Daoy (cell line): ENCODE measurements at regions not wholly inside any gene's neighbourhood (a gene's known extent, or its start where the extent isn't known, plus 50 kb on each side); places are given as distances from the start of the nearest gene placed in this dataset.

Experiments
- DNase-seq: peaks from one replicate; pipeline ENCODE4 v3.0.0-alpha.2; 2015; ENCODE audit warnings: low read depth

DNA sequence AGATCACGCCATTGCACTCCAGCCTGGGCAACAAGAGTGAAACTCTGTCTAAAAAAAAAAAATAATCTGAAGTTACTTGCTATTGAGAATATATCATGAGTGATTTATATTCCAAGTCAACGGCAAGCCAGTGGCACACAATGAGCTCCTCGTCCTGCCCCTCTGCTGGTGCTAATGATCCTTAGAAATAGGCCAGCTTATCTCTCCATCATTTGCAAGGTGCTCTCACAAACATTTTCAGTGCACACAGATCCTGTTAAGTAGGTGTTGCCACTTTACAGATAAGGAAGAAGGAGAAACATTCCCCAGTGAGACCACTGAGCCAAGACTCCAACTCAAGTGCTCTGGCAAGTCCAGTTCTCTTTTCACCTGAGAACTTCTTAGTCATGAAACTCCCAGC is 91.3 kb upstream of the GPR45 start:
- DNase-seq, result no peak

DNA sequence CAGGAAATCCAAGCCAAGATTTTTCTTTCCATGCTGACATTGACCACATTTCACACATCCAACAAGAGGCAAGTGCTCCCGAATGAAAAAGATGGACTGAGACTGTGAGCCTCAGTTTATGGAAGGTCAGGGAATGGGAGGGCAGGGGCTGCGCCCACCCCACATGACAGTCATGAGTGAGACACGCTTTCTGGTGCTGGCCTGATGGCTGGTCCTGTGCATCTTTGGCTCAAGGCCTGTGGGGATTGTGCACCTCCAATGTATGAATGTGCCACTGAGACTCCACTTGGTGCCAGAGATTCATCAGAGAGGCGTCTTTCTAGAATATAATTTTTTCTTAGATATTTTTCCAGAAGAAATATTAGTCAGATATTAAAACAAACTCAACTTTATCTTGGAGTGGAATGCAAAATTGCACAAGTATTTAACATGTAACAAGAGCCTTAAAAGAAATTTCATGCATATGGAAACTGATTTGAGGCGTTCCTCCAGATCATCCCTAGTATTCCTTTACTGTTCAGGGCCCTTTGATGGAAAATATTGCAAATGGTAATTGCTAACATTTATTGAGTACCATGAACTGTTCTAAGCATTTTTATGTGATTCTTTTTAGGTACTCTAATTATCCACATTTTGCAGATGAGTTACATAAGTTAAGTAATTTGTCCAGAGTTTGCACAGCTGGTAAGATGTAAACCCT is 87.3 kb upstream of the GPR45 start:
- no peak for DNase-seq

DNA sequence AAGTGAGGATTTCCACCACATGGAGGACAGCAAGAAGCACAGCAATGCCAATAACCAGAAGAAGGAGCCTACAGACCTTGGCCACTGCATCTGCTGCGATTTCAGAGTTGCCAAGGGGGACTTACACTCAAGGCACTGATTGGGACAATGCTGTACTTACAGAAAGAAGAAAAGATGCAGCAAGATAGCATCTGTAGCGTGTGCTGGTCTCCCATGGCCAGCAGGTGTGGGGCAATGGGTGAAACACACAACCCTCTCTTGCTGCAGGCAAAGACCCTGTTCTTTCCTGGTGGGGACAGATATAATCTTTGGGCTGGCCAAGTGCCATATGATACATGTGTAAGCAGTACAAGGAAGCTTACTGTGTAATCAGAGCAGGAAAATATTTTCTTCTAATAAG is 85.4 kb upstream of the GPR45 start:
- no peak for DNase-seq

DNA sequence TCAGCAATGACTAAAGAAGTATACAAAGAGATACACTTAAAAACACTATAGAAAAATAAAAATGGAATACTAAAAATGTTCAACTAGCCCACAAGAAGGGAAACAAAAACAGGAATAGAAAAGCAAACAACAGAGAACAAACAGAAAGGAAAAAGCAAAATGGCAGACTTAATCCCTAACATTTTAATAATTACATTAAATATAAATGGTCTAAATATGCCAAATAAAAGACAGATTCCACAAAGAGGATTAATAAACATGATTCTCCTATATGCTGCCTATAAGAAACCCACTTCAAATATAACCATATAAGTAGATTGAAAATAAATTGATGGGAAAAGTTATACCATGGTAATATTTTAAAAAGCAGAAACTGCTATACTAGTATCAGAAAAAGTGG is 83.5 kb upstream of the GPR45 start:
- no peak for DNase-seq

GRCh38 chr2:105166688-105167087 is 74.9 kb upstream of the GPR45 start:
- DNase-seq, result no peak

DNA sequence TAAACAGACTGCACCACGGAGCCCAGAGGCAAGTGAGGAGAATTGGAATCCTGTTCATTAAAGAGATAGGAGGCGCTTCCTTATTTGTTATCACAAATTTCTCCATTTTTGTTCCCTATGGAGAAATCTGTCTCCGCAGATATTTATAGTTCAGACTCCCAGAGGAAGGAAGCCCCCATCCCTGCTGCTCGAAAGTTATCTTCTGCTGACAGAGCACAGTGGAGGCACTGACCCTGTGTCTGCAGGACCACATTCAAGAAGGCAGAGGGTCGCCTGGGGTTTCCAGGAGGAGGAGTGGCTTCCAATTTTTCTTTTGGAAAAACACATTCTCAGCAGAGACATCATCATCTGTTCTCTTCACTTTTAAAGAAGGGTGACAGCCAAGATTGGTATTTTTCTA is 73.0 kb upstream of the GPR45 start:
- DNase-seq, result no peak

DNA sequence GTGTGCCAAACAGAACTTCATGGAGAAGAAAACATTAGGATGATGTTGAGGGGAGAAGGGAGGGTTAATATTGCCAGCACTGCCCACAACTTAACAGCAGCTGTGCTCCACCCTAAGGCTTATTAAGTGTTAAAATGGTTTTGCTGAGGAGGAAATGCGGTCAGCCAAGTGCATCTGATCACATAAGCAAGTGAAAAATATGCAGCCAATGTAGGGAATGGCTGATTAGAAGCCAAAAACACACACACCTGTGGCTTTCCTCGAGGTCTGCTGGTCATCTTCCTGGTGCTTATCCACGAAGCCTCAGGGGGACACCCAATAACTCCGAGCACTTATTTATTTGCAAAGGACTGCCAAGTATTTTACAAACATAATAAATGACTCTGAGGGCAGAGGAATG is 66.3 kb upstream of the GPR45 start:
- DNase-seq, result no peak

GRCh38 chr2:105176429-105176828 is 65.1 kb upstream of the GPR45 start:
- no peak for DNase-seq

GRCh38 chr2:105177008-105177407 is 64.5 kb upstream of the GPR45 start:
- DNase-seq, result no peak

DNA sequence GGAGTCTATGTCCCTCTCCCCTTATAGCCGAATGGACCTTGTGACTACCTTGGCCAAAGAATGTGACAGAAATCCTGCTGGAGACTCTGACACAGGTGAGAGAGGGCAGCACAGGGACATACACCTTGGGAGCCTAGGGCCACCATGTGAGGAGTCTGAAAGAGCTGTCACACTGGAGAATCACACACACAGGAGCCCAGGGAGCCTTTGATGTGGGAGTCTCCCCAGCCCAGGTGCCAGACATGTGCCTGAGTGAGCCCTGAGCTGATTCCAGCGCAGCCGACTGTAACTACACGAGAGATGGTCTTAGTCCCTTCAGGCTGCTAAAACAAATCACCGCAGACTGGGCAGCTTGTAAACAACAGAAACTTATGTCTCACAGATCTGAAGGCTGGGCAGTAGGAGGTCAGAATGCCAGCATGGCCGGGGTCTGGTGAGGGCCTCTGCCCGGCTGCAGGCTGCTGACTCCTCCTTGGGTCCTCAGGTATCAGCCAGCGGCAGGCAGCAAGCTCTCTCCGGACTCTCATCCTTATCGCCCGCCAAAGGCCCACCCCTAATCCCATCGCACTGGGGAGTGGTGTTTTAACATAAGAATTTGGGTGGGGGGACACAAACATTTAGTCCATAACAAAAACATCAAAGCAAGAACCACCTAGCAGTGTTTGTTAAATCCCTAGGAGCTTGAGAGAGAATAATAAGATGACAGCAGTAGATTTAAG is 63.8 kb upstream of the GPR45 start:
- DNase-seq, result no peak

DNA sequence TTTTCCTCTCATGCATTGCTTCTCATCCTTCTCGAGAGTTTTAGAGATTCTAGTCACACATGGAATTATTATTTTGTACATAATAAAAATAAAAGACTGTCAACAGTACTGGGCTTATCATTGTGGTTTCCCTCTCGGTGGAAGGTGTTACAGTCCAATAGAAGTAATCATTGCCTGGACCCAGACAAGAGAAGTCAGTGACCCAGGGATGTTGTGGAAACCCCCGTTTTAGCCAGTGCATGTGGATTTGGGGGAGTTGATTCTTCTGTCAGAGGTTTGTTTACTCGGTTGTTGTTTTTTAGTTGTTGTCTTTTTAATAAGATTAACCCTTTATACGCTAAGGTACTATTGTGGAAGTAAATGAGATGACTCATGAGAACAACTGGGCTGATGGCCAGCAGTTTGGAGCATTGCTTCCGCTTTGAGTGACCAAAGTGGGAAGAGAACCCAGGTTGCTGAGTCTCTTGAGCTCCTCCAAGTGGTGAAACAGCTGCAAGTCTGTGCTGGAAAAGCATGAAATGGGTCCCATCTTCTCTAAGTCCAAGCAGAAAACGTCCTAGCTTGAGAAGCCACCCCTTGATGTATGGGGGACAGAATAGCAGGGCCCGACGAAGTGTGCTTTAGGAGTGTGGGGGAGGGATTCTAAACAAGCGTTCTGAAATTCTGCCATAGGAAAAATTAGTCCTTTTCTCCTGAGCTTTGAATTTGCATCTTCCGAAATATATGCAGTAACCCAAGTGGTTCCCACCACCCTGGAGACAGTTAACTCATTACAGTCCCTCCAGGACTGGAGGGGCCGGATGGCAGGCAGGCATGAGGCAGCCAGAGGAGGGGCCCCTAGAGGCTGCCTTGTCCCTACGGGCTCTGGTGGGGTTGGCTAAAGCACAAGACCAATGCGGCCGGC is 61.8 kb upstream of the GPR45 start:
- DNase-seq, result peak; percentile 82

GRCh38 chr2:105180491-105180972 is 61.0 kb upstream of the GPR45 start:
- DNase-seq, result no peak

DNA sequence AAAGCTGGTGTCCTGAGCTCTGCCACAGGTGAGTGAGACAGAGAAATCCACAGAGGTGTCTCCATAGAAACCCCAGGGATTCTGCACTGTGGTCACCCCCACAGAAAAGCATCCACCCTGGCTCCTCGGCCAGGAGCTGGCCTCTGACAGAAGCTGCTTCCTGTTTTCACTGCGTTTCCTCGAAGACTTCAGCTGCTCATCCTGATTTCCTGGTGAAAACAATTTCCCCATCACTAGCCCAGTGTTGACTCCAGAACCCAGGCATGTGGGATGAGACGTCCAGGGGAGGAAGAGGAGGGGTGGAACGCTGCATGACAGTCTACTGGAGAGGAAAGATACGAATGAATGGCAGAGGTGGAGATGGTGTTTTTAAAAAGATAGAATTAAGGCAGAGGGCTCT is 60.3 kb upstream of the GPR45 start:
- no peak for DNase-seq

GRCh38 chr2:105183555-105184323 is 57.8 kb upstream of the GPR45 start:
- no peak for DNase-seq

- DNase-seq, result no peak
These were observed 57.1 kb upstream of the GPR45 start for GRCh38 chr2:105184420-105184819.

DNA sequence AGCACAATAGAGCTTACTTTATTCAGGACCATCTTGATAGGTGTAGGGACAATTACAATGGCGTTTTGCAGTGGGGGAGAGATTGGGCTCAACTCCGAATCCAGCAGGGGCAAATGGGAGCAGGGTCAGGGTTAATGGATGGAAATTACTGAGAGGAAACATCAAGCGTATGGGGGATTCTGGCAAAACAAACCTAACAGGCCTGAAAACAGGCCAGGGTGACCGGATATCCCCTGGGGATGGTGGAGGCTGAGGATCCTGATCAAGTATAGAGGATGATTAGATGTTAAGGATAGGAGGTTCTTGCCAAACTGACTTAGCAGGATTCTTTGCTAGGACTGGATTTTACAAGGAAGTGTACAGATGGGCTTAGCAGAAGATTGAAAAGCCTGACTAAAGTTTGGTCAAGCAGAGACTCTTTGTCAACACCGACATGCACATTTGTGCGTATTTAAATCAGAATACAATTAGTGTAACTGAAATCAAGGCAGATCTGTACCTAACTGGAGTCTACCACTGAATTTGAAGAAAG is 54.5 kb upstream of the GPR45 start:
- DNase-seq, result no peak

- peak; percentile 33 for DNase-seq
These were observed 54.0 kb upstream of the GPR45 start for GRCh38 chr2:105187531-105187930.

DNA sequence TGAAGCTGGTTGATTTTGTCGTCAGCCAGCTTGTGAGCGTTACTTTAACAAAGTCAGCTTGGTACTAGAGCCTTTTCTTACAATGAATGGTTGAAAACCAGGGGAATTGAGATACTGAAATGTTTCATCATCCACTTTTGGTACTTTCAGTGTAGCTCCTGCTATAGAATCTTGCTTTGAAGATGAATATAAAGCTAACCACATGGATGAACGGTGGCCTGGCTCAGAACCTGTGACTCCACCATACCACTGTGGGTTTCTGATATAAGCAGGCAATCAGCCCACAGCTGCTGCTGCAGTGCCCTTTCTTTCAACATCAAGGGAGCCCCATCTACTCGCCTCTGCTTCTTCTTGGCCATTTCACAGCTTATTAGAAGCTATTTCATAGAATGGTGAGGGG is 53.2 kb upstream of the GPR45 start:
- no peak for DNase-seq
